Inflammatory macrophage treated with lipopolysaccharide for 1 hour (primary cell): ENCODE measurements at regions not wholly inside any gene's neighbourhood (a gene's known extent, or its start where the extent isn't known, plus 50 kb on each side); places are given as distances from the start of the nearest gene placed in this dataset.

Experiments
- DNase-seq, 2 donors: peaks; one replicate each; pipeline ENCODE4 v3.0.0-alpha.2; 2020 to 2022

GRCh38 chr2:191614759-191615158 is 63.2 kb upstream of the NABP1 start:
- no peak for DNase-seq

- no peak for DNase-seq
These were observed 62.3 kb upstream of the NABP1 start for GRCh38 chr2:191615596-191615995.

DNA sequence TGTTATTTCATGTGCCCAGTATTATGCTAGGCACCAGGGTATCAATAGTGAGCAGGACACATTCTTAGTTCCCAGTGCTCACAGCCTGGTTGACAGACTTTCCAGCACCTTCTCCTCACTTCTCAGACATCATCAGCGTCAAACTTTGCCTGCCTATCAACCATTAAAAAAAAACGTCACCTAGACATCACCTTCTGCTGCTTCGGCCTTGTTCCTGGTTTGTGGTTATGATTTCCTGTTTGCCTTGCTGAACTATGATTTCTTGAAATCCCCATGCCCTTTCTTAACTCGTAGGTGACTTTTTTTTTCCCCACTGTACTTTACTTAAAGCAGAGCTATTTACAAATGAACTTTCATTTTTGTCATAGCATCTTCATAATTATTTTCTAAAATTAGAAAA is 60.4 kb upstream of the NABP1 start:
- peak; percentile 36 to 49 for DNase-seq

GRCh38 chr2:191618046-191618780 is 59.7 kb upstream of the NABP1 start:
- DNase-seq = peak in 1 of 2 donors; percentile 54

- no peak for DNase-seq
These were observed 59.1 kb upstream of the NABP1 start for GRCh38 chr2:191618786-191619185.

DNA sequence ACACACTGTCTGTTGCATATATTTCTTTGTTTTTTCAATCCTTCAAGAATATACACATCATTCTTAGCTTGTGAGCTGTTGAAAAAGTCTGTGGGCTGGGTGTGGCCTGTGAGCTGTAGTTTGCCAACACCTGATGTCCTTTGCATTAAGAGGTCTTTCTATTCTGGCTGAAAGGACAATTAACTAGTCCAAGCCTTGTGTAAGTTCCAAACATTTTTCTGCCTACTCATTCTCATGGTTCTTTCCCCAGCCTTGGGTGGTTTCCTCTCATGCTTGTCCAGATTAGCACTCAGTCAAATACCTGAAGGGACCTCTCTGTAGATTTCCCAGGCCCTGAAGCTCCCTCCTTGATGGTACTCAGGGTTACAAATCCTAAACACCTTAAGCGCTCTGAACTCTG is 57.8 kb upstream of the NABP1 start:
- DNase-seq = peak; percentile 46 to 78

GRCh38 chr2:191622374-191623320 is 55.3 kb upstream of the NABP1 start:
- DNase-seq = peak; percentile 32 to 48

GRCh38 chr2:191625016-191625415 is 52.9 kb upstream of the NABP1 start:
- peak; percentile 67 to 75 for DNase-seq

DNA sequence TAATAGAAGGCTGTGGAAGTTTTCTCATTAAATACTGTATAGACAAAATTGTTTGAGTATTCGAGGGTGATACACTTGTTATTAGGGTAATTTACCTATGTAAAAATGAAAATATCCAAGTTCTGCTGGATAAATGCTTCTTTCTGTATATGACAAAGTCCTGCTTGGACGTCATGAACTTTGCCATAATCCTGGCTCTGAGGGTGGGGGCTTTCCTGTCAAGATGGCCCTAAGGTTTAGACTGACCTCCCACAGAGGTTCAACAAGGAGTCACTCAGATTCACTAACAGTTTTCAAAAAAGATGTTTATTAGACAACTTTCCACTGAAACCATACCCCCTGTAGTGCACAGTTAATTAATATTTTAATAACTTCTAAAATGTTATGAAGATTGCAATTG is 52.5 kb upstream of the NABP1 start:
- peak in 1 of 2 donors; percentile 29 for DNase-seq

DNA sequence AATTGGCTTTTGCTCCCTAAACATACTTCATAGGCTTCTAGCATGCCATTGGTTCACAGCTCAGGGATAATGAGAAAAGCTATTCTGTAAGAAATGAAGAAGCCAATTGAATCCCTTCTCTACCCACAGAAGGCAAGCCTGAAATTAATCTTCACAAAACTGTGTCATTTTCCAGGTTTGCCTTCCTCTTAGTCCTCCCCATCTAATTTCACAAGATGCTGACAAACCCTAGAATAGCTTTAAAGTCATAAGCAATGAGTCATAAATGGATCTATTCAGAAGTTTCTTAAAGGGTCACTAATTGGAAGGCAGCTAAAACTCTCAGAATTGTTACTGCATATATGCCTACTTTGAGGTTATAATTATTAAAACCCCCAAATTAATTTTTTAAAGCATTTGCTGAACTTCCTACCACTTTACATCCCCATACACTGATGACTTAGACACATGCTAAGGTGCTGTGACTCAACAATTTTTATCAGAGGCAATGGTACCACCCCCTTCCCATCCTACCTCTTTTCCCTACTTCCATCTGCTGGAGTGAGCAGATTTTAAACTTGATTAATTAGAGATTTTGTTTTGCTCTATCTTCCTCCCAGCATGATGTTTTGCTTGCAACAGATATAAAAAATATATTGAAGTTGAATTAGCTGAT is 51.3 kb upstream of the NABP1 start:
- peak; percentile 43 to 57 for DNase-seq

- no peak for DNase-seq
These were observed 50.4 kb upstream of the NABP1 start for GRCh38 chr2:191627518-191627917.
